HCT116 (cell line): ENCODE measurements at regions not wholly inside any gene's neighbourhood (a gene's known extent, or its start where the extent isn't known, plus 50 kb on each side); places are given as distances from the start of the nearest gene placed in this dataset.

Experiments
- ATAC-seq: fragments of 200-7000 bp; cut with Tn5 transposase; 2 replicates; pipeline ENCODE4 v1.9.1; 2020; ENCODE audit warnings: mild to moderate bottlenecking, moderate library complexity
- BruUV-seq: library from RNA; stranded (reverse); fragments of 400-500 nt; replicated peaks from 2 replicates; lab custom pipeline; 2021; lab: Mats Ljungman, UMichigan
- CTCF ChIA-PET: fragments of 300-600 bp; sonication (Branson Sonifier 250); formaldehyde crosslinking; loops from one replicate; lab custom pipeline; 2021; ENCODE audit warnings: antibody characterized with exemption; lab: Charles Lee
- POLR2A ChIA-PET: fragments of 300-600, 350-600 bp; sonication (Branson Sonifier 250); formaldehyde crosslinking; loops from one replicate; lab custom pipeline; 2021; ENCODE audit warnings: antibody characterized with exemption; lab: Charles Lee
- RAD21 ChIA-PET, 2 experiments: fragments of 300-600 bp; sonication (Branson Sonifier 250); formaldehyde crosslinking; loops; one replicate each; lab custom pipeline; 2023; ENCODE audit warnings: low total read pairs in 2 of 2; ENCODE audit not compliant: uncharacterized antibody in 2 of 2, unreplicated experiment in 2 of 2, low non-redundant PET in 1 of 2; lab: Charles Lee
- DNase-seq: peaks from one replicate; pipeline ENCODE4 v3.0.0-alpha.2; 2010; ENCODE audit warnings: low read depth, low spot score
- H2AFZ ChIP-seq: fragments of 200-600 bp; shearing (Covaris generic), sonication (generic); 2 replicates; pipeline ENCODE4 v1.6.1; 2017; ENCODE audit warnings: low read depth, mixed run types, mixed read lengths, antibody characterized with exemption, low read length; ENCODE audit not compliant: poor library complexity, severe bottlenecking
- H3K27ac ChIP-seq: 2 replicates; pipeline ENCODE4 v1.5.1; 2012; ENCODE audit warnings: low read depth, low read length
- H3K27me3 ChIP-seq: fragments of 200-600 bp; sonication (generic); 2 replicates; pipeline ENCODE4 v1.6.1; 2016; ENCODE audit warnings: mixed run types, low read length, mixed read lengths; ENCODE audit not compliant: insufficient read depth
- H3K36me3 ChIP-seq, 2 experiments: fragments of 200-500 bp in 1 of 2; fragments of 200-600 bp in 1 of 2; sonication (Bioruptor generic) in 1 of 2; sonication (generic) in 1 of 2; 2 replicates each; pipeline versions ENCODE4 v1.5.1 to v1.6.1; 2014 to 2016; ENCODE audit warnings: low read length in 2 of 2, inconsistent platforms in 1 of 2, mixed read lengths in 1 of 2, mixed run types in 1 of 2; ENCODE audit not compliant: insufficient read depth in 2 of 2, control insufficient read depth in 1 of 2
- H3K4me1 ChIP-seq, 2 experiments: fragments of 200-600 bp in 1 of 2; sonication (generic) in 1 of 2; 2 replicates each; pipeline versions ENCODE4 v1.5.1 to v1.6.1; 2012 to 2017; ENCODE audit warnings: low read length in 2 of 2, inconsistent platforms in 1 of 2, mild to moderate bottlenecking in 1 of 2, mixed read lengths in 1 of 2, mixed run types in 1 of 2, moderate library complexity in 1 of 2; ENCODE audit not compliant: insufficient read depth in 2 of 2, control insufficient read depth in 1 of 2
- H3K4me2 ChIP-seq: fragments of 200-600 bp; sonication (generic); 2 replicates; pipeline ENCODE4 v1.6.1; 2017; ENCODE audit warnings: mixed run types, low read length, mixed read lengths
- H3K4me3 ChIP-seq, 2 experiments: fragments of 200-600 bp in 1 of 2; sonication (generic) in 1 of 2; replicated peaks in 1 of 2; 2 replicates each; pipeline ENCODE4 v1.5.1; 2011 to 2016; ENCODE audit warnings: low read length in 2 of 2, control low read depth in 1 of 2, low read depth in 1 of 2, mild to moderate bottlenecking in 1 of 2, mixed read lengths in 1 of 2, mixed run types in 1 of 2
- H3K79me2 ChIP-seq: fragments of 200-600 bp; sonication (generic); 2 replicates; pipeline ENCODE4 v1.6.1; 2017; ENCODE audit warnings: mild to moderate bottlenecking, mixed run types, low read length, moderate library complexity, mixed read lengths; ENCODE audit not compliant: insufficient read depth
- H3K9ac ChIP-seq: fragments of 200-600 bp; sonication (generic); 2 replicates; pipeline ENCODE4 v1.6.1; 2016; ENCODE audit warnings: low read length, mixed read lengths
- H3K9me2 ChIP-seq: fragments of 200-600 bp; sonication (generic), shearing (Covaris generic); 2 replicates; pipeline ENCODE4 v1.6.1; 2017; ENCODE audit warnings: mixed run types, mild to moderate bottlenecking, moderate library complexity; ENCODE audit not compliant: insufficient read depth
- H3K9me3 ChIP-seq, 2 experiments: fragments of 200-500 bp in 1 of 2; fragments of 200-600 bp in 1 of 2; sonication (Bioruptor generic) in 1 of 2; sonication (generic) in 1 of 2; 2 replicates each; pipeline ENCODE4 v1.6.1; 2014 to 2017; ENCODE audit warnings: low read length in 2 of 2, mixed read lengths in 2 of 2, inconsistent platforms in 1 of 2, low read depth in 1 of 2, mild to moderate bottlenecking in 1 of 2, mixed run types in 1 of 2, moderate library complexity in 1 of 2; ENCODE audit not compliant: control insufficient read depth in 1 of 2, insufficient read depth in 1 of 2
- H4K20me1 ChIP-seq: fragments of 200-600 bp; sonication (generic), shearing (Covaris generic); 2 replicates; pipeline ENCODE4 v1.6.1; 2017; ENCODE audit warnings: mixed run types, mild to moderate bottlenecking, moderate library complexity; ENCODE audit not compliant: insufficient read depth
- EGR1 ChIP-seq: IDR thresholded peaks from 2 replicates; pipeline ENCODE4 v1.6.1; 2012; ENCODE audit warnings: low read depth
- FOSL1 ChIP-seq: IDR thresholded peaks from 2 replicates; pipeline ENCODE4 v1.6.1; 2012; ENCODE audit warnings: low read depth
- POLR2A ChIP-seq: IDR thresholded peaks from 2 replicates; pipeline ENCODE4 v1.7.0; 2011; ENCODE audit warnings: borderline replicate concordance; ENCODE audit not compliant: insufficient read depth, insufficient read length; ENCODE audit errors: extremely low read depth
- SRF ChIP-seq: IDR thresholded peaks from 2 replicates; pipeline ENCODE4 v1.6.1; 2012; ENCODE audit warnings: low read depth
- ZNF274 ChIP-seq: fragments of 200-500 bp; sonication (Bioruptor generic); IDR thresholded peaks from 2 replicates; pipeline ENCODE4 v1.6.1; 2014; ENCODE audit warnings: mild to moderate bottlenecking, low read depth, low read length, inconsistent platforms
- intact Hi-C: fragments of 100-400 bp; cut with micrococcal nuclease; formaldehyde crosslinking; loops from 2 replicates; pipeline ENCODE4 v1.10.0; 2022
- TF ChIP-seq, protein P1 (sequence below): IDR thresholded peaks from 2 replicates; pipeline ENCODE4 v1.6.1; 2011; ENCODE audit warnings: mild to moderate bottlenecking, low read length, moderate library complexity; ENCODE audit not compliant: insufficient replicate concordance; ENCODE audit errors: extremely low read depth

DNA sequence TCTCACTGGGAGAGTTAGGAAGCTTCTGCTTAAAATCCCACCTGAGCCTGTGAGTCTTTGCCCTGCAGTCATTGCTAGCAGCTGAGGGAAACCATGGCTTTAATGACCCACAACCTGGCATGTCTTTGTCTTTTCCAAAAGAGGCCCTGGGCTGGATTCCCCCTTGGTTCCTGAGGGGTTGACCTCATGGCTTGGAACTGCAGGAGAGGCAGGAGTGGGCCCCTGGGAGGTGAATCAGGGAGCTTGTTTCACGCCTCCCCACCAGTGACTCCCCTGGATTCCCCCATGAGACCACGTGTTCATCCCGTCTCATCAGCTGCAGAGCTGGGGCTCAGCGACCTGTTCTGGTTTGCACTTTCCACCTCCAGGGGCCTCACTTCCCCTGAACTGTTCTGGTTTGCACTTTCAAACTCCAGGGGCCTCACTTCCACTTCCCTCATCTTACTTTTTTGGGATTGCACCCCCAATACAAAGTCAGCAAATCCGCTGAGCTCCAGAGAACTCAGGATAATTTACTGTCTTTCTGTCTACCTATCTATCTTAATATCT is 58.5 kb upstream of the TMEM18 start:
- ChIA-PET POLR2A (no interaction called here), CTCF (no interaction called here), RAD21 (no interaction called here)
- Histone ChIP-seq H3K79me2 (no peaks in the 10 kb centered on the region), H3K4me2 (no peak overlapping the region), H3K27me3 (no peaks in the 10 kb centered on the region), H3K4me3 (no peak overlapping the region), H3K9me2 (no peaks in the 10 kb centered on the region), H3K36me3 (no peaks in the 10 kb centered on the region), H2AFZ (no peak overlapping the region), H3K9me3 (no peaks in the 10 kb centered on the region), H4K20me1 (no peaks in the 10 kb centered on the region), H3K9ac (no peak overlapping the region), H3K4me1 (peaks cover 5 to 7% of the 10 kb centered on the region in 2 experiments), H3K27ac (no peak overlapping the region)
- ATAC-seq (no peak), DNase-seq (no peak)
- intact Hi-C loops: no loop called here
- no peak for TF ChIP-seq SRF
- TF ChIP-seq, protein P1, sequence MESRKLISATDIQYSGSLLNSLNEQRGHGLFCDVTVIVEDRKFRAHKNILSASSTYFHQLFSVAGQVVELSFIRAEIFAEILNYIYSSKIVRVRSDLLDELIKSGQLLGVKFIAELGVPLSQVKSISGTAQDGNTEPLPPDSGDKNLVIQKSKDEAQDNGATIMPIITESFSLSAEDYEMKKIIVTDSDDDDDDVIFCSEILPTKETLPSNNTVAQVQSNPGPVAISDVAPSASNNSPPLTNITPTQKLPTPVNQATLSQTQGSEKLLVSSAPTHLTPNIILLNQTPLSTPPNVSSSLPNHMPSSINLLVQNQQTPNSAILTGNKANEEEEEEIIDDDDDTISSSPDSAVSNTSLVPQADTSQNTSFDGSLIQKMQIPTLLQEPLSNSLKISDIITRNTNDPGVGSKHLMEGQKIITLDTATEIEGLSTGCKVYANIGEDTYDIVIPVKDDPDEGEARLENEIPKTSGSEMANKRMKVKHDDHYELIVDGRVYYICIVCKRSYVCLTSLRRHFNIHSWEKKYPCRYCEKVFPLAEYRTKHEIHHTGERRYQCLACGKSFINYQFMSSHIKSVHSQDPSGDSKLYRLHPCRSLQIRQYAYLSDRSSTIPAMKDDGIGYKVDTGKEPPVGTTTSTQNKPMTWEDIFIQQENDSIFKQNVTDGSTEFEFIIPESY: no peak
- no TSS peak for BruUV-seq

DNA sequence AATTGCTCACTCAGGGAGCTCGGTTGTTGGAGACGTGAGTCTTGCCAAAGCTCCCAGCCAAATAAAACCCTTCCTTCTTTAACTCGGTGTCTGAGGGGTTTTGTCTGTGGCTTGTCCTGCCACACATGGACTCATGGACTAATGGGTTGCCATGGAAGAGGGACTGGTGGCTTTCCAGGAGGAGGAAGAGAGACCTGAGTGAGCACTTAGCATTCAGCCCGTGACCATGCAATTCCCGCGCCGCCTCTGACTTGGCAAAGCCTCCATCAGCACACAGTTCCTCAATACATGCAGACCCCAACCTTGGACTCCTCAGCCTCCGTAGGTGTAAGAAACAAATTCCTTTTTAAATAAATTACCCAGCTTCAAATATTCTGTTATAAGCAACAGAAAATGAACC is 57.3 kb upstream of the TMEM18 start:
- no peaks in the 10 kb centered on the region for H3K79me2 ChIP-seq
- ChIA-PET POLR2A (no interaction called here), RAD21 (no interaction called here), CTCF (no interaction called here)
- no peaks in the 10 kb centered on the region for H3K9me3 ChIP-seq
- intact Hi-C loops: no loop called here
- no peaks in the 10 kb centered on the region for H3K36me3 ChIP-seq
- H3K27me3 ChIP-seq: no peaks in the 10 kb centered on the region
- H3K4me2 ChIP-seq: no peak overlapping the region
- BruUV-seq: no TSS peak
- DNase-seq (no peak), ATAC-seq (no peak)
- no peak overlapping the region for H3K4me3 ChIP-seq
- no peak overlapping the region for H3K9ac ChIP-seq
- no peak overlapping the region for H2AFZ ChIP-seq
- TF ChIP-seq POLR2A: no peak
- no peak for TF ChIP-seq EGR1
- no peak for TF ChIP-seq FOSL1
- no peak for TF ChIP-seq ZNF274
- no peaks in the 10 kb centered on the region for H4K20me1 ChIP-seq
- H3K27ac ChIP-seq: no peak overlapping the region
- H3K4me1 ChIP-seq: peaks cover 2 to 3% of the 10 kb centered on the region in 2 experiments
- no peaks in the 10 kb centered on the region for H3K9me2 ChIP-seq
